RWPE1 (cell line): ENCODE measurements at regions not wholly inside any gene's neighbourhood (a gene's known extent, or its start where the extent isn't known, plus 50 kb on each side); places are given as distances from the start of the nearest gene placed in this dataset.

Source experiments
- CTCF ChIA-PET: fragments of 350-600 bp; sonication (Branson Sonifier 250); formaldehyde crosslinking; extraction: SDS; loops from one replicate; lab custom pipeline; 2021; lab: Yijun Ruan, JAX
- POLR2A ChIA-PET: fragments of 400-600 bp; formaldehyde crosslinking; extraction: SDS; loops from one replicate; lab custom pipeline; 2020; ENCODE audit warnings: antibody characterized with exemption; ENCODE audit not compliant: low non-redundant PET; lab: Yijun Ruan, JAX
- DNase-seq: peaks from one replicate; pipeline ENCODE4 v3.0.0; 2012; ENCODE audit warnings: low spot score
- H3K27ac ChIP-seq: fragments of 450-650 bp; 2 replicates; pipeline ENCODE4 v1.5.1; 2017
- TF ChIP-seq, protein P1 (sequence below): fragments of 450-650 bp; conservative IDR thresholded peaks from 2 replicates; pipeline ENCODE4 v1.5.1; 2017; ENCODE audit warnings: low read depth, mild to moderate bottlenecking

DNA sequence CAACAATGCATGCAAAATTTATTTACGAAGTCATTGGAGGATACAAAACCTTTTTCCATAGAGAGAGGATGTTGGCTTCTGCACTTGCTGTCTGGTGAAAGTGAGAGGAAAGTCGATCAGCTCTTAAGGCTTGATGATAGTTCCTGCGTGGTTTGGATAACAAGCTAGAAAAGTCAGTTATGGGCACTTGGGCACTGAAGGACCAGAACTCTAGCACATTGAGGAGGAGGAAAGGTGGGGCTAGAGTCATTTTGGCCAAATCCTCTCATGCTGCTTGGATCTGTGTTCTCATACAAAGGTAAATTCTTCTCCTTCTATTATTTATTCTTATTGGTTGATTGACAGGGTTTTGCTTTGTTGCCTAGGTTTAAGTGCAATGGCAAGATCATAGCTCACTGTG is 245.9 kb upstream of the ADAMTSL1 start:
- POLR2A ChIA-PET = no interaction called here
- CTCF ChIA-PET = interaction anchor here (1.1 kb wide), 1 partner anchor 27 kb away, joined by 3 read pairs; no protein-coding TSS in a partner anchor
- TF ChIP-seq, protein P1, sequence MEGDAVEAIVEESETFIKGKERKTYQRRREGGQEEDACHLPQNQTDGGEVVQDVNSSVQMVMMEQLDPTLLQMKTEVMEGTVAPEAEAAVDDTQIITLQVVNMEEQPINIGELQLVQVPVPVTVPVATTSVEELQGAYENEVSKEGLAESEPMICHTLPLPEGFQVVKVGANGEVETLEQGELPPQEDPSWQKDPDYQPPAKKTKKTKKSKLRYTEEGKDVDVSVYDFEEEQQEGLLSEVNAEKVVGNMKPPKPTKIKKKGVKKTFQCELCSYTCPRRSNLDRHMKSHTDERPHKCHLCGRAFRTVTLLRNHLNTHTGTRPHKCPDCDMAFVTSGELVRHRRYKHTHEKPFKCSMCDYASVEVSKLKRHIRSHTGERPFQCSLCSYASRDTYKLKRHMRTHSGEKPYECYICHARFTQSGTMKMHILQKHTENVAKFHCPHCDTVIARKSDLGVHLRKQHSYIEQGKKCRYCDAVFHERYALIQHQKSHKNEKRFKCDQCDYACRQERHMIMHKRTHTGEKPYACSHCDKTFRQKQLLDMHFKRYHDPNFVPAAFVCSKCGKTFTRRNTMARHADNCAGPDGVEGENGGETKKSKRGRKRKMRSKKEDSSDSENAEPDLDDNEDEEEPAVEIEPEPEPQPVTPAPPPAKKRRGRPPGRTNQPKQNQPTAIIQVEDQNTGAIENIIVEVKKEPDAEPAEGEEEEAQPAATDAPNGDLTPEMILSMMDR = no peak
- no peak for DNase-seq
- H3K27ac ChIP-seq = no peak overlapping the region

DNA sequence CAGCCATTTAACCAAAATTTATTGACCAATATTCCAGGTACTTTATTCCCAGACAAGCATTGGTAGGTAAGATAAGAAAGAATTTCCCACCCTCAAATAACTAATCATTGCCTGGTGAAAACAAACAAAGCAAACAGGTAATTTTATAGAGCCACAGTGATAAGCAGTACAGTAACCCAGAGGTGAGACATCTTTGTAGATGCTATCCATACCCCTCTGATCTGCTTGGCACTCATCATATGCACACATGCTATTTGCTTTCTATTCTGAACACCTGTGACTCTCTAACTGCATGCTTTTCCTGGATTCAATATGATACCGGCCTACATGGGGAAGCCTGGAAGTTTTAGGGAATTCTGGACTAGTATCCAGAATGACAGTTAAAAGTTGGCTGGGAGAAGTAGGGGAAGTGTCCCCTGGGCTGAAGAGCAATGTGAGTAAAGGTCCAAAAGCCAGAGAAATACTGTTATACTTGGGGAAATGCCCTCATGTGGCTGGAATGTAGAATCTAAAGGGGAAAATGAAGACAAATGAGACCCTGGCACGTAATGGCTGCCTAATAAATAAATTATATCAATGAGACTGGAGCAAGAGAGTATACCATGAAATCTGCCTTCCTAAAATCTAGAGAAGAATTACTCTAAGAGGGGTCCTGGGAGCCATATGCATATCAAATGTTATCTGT is 243.8 kb upstream of the ADAMTSL1 start:
- H3K27ac ChIP-seq = no peak overlapping the region
- no peak for DNase-seq
- ChIA-PET POLR2A (no interaction called here), CTCF (interaction anchor here (0.7 kb wide), 1 partner anchor 37 kb away, joined by 3 read pairs; no protein-coding TSS in a partner anchor)
- TF ChIP-seq, protein P1 = no peak

DNA sequence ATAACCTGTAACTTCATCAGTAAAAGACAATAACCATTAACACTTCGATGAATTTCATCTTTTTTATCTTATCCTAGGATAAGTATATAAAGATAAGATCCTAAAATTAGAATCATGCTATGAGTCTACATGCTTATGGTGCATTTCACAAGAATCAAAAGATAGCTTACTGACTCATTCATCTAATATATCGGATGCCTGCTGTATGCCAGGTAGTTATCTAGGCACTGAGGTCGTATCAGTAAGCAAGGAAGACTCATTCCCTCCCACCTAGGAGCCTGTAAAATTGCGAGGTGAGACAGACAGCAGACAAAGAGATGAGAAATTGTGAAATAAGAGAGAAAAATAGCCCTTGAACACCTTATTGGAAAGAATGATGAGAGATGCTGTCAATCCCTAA is 240.6 kb upstream of the ADAMTSL1 start:
- TF ChIP-seq, protein P1 = no peak
- CTCF ChIA-PET = no interaction called here
- POLR2A ChIA-PET = no interaction called here
- DNase-seq = no peak
- H3K27ac ChIP-seq = no peak overlapping the region

DNA sequence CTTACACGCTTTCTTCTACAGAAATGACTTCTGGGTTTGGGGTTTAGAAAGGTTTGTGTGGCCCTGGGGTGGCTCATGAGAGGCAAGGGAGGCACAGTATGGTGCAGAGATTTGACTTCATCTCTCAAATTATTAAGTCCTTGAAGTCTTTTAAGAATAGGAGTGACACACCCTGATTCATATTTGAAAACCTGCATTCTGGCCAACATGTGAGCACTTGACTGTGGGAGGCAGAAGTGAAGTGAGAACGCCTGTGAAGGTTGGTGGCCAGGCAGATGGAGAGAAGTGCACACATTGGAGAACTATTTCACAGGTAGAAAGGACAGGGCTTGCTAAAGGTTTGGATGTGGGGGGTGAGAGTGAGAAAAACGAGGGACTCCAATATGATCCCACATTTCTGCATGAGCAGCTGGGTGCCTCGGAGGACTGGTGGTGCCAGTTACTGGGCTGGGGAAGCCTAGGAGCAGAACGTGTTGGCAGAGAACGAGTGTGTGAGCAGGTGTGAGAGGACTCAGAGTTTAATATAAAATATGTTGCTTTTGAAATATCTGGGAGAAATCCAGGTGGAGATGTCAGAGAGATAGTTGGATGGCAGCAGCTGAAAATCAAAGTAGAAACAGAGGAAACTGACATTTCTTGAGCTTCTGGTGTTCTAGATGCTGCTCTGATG is 240.0 kb upstream of the ADAMTSL1 start:
- ChIA-PET CTCF (no interaction called here), POLR2A (no interaction called here)
- no peak for DNase-seq
- H3K27ac ChIP-seq = no peak overlapping the region
- TF ChIP-seq, protein P1 = no peak

- DNase-seq = no peak
- ChIA-PET CTCF (no interaction called here), POLR2A (no interaction called here)
- H3K27ac ChIP-seq = no peak overlapping the region
- TF ChIP-seq, protein P1 = no peak
These were observed 238.6 kb upstream of the ADAMTSL1 start for GRCh38 chr9:18235181-18235908.

GRCh38 chr9:18236336-18236735 is 237.6 kb upstream of the ADAMTSL1 start:
- no peak for DNase-seq
- TF ChIP-seq, protein P1 = no peak
- CTCF ChIA-PET = interaction anchor here (0.6 to 1.1 kb wide), 2 partner anchors 18 to 47 kb away, joined by 3 to 5 read pairs; no protein-coding TSS in a partner anchor
- POLR2A ChIA-PET = no interaction called here
- no peak overlapping the region for H3K27ac ChIP-seq
